Muscle layer of duodenum (tissue), 2 donors: ENCODE measurements at regions not wholly inside any gene's neighbourhood (a gene's known extent, or its start where the extent isn't known, plus 50 kb on each side); places are given as distances from the start of the nearest gene placed in this dataset.
A peak's percentile ranks its signal among the peaks of the same experiment; 100 is the strongest.

Experiments used
- H3K27ac ChIP-seq: one replicate; pipeline ENCODE4 v1.7.0; 2013; ENCODE audit warnings: mild to moderate bottlenecking, low read length
- H3K27me3 ChIP-seq: one replicate; pipeline ENCODE4 v1.7.0; 2013; ENCODE audit warnings: low read depth, mild to moderate bottlenecking, control low read depth, low read length
- H3K36me3 ChIP-seq, 2 donors: one replicate each; pipeline ENCODE4 v1.7.0; 2013; ENCODE audit warnings: low read length in 2 of 2, control low read depth in 1 of 2, mild to moderate bottlenecking in 1 of 2; ENCODE audit not compliant: insufficient read depth in 2 of 2, control insufficient read depth in 1 of 2
- H3K4me1 ChIP-seq, 2 donors: one replicate each; pipeline ENCODE4 v1.7.0; 2013; ENCODE audit warnings: low read length in 2 of 2, mild to moderate bottlenecking in 2 of 2, control low read depth in 1 of 2, moderate library complexity in 1 of 2; ENCODE audit not compliant: insufficient read depth in 2 of 2, control insufficient read depth in 1 of 2
- H3K4me3 ChIP-seq, 2 donors: one replicate each; pipeline ENCODE4 v1.7.0; 2013; ENCODE audit warnings: low read length in 2 of 2, low read depth in 1 of 2, mild to moderate bottlenecking in 1 of 2
- H3K9me3 ChIP-seq, 2 donors: one replicate each; pipeline ENCODE4 v1.7.0; 2013; ENCODE audit warnings: low read length in 2 of 2, control low read depth in 1 of 2, mild to moderate bottlenecking in 1 of 2; ENCODE audit not compliant: control insufficient read depth in 1 of 2
- donor health status: healthy.

DNA sequence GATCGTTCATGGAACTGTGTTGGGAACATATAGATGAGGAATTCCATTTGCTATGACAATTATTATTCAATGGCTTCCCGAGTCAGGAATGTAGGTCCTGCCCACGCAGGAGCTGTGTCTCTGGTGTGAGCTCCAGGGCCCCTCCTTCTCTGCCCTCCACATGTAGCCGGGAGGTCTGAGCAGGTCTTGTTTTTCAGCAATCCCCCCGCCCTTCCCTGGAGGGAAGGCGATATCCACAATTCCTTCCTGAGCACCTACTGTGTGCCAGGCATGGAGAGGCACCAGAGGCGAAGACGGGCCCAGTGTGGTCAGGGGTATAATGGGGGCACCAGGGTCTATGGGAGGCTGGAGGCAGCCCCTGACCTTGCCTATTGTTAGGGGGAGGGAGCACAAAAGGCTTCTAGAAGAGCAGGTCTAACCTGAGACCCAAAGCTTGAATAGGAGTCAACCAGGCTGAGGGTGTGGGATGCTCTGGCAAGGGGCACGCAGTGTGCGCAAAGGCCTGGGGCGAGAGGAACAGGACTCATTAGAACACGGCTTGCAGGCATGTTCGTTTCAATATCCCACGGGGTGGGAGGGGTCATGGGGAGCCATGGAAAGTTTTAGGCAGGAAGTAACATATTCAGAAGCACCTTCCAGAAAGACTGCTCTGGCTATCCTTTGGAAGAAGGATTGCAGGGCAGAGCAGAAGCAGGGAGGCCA is 154.9 kb downstream of the C9orf50 start:
- no peak overlapping the region for H3K27ac ChIP-seq
- H3K9me3 ChIP-seq, result no peaks in the 10 kb centered on the region

DNA sequence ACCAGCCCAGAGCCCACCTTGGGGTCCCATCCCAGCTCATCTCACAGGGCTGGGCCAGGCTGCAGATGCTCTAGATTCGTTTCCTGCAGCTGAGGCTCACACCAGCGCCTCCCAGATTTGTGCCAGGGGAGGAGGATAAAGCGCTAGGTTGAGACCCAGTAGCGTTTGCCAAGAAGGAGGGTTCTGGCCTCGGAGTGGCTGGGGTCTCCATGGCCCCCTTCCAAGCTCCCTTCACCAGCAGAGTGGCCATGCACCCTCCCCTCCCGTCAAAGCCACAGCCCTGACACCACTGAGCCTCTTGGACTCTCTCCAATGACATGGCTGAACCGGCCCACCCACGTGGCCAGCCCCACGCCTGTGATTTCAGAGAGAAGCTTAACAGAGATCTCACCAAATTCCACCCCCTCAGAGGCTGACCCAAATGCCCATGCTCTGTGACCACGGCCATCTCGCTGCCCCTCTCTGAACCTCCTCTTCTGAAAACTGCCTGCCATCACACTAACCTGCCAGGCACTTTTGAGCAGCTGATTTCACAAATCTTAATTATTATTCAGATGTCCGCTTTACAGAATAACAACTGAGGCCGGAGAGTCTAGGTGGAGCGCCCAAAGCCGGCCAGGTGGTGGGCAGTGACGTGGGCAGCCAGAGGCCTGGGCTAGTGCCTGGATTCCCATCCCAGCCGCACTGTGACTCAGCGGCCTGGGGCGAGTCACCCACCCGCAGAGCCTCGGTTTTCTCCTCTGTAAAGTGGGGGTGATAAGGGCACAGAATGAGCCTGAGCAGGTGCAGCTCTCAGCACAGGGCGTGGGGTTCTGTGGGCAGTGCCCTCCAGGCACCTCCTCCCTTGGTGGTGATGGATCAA is 155.7 kb downstream of the C9orf50 start:
- H3K9me3 ChIP-seq, result no peaks in the 10 kb centered on the region
- no peak overlapping the region for H3K27ac ChIP-seq
- H3K4me1 ChIP-seq, result peaks cover 10 to 36% of the 10 kb centered on the region in 2 donors
- peaks cover 0 to 5% of the 10 kb centered on the region in 2 donors for H3K36me3 ChIP-seq
- peak overlapping the region in 1 of 2 donors; percentile 37 for H3K4me3 ChIP-seq
- H3K27me3 ChIP-seq, result no peaks in the 10 kb centered on the region

More for the DNA sequence above, 154.9 kb downstream of the C9orf50 start:
- Histone ChIP-seq H3K36me3 (no peaks in the 10 kb centered on the region), H3K27me3 (no peaks in the 10 kb centered on the region), H3K4me1 (peaks cover 8 to 35% of the 10 kb centered on the region in 2 donors), H3K4me3 (no peak overlapping the region)

DNA sequence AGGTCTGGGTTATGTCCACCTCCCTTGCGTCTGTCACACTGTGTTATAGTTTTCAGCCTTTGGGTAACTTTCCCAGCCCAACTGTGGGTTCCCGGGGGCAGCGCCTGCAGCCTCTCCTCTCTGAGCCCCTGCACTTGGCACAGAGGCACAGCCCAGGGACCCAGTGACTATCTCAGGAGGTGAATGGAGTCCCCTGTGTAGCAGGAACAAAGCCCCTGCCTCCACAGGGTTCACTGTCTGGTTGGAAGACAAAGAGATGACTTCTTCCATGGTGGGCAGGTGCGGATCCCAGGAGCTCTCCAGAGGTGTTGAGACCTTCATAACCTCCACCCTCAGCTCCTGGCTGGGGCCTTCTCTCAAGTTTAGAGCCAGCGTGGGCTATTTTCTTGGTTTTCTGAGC is 156.9 kb downstream of the C9orf50 start:
- H3K27ac ChIP-seq, result no peak overlapping the region
- H3K36me3 ChIP-seq, result peaks cover 0 to 5% of the 10 kb centered on the region in 2 donors
- no peak overlapping the region for H3K4me3 ChIP-seq
- H3K9me3 ChIP-seq, result no peaks in the 10 kb centered on the region
- H3K27me3 ChIP-seq, result no peaks in the 10 kb centered on the region
- peaks cover 11 to 48% of the 10 kb centered on the region in 2 donors for H3K4me1 ChIP-seq

DNA sequence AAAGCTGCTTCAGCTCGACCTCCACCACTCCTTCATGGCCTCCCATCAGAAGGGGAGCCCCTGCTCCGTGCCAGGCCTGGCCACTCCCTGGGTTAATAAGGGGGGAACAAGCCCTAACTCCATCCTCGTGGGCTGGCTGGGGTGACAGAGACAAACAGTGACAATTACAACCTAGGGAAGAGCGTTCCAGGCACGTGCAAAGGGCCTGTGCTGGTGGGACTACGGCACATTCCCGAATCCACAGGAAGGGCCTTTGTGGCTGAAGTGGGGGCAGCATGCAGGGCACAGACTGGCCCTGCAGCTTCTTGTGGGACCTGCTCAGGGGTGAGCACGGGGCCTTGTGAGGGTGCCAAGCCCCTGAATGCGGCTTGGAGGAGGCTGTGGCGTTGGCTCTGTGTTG is 157.4 kb downstream of the C9orf50 start:
- no peak overlapping the region for H3K4me3 ChIP-seq
- H3K4me1 ChIP-seq, result peaks cover 16 to 53% of the 10 kb centered on the region in 2 donors
- no peaks in the 10 kb centered on the region for H3K9me3 ChIP-seq
- H3K27ac ChIP-seq, result no peak overlapping the region
- peaks cover 0 to 5% of the 10 kb centered on the region in 2 donors for H3K36me3 ChIP-seq
- H3K27me3 ChIP-seq, result no peaks in the 10 kb centered on the region

DNA sequence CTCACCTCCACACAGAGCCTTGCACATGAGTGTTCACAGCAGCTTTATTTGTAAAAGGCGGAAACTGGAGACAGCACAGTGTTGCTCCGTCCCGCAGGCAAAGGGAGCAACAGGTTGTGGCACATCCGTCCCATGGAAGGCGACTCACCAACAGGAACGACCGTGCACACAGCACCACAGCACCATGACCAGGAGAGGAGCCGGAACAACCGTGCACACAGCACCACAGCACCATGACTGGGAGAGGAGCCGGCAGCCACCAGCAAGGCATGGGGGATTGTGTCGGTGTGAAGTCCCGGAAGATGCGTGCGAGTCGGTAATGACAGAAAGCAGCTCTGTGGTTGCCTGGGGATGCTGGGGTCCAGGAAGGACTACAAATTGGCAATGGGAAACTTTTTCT is 158.5 kb downstream of the C9orf50 start:
- no peak overlapping the region for H3K27ac ChIP-seq

DNA sequence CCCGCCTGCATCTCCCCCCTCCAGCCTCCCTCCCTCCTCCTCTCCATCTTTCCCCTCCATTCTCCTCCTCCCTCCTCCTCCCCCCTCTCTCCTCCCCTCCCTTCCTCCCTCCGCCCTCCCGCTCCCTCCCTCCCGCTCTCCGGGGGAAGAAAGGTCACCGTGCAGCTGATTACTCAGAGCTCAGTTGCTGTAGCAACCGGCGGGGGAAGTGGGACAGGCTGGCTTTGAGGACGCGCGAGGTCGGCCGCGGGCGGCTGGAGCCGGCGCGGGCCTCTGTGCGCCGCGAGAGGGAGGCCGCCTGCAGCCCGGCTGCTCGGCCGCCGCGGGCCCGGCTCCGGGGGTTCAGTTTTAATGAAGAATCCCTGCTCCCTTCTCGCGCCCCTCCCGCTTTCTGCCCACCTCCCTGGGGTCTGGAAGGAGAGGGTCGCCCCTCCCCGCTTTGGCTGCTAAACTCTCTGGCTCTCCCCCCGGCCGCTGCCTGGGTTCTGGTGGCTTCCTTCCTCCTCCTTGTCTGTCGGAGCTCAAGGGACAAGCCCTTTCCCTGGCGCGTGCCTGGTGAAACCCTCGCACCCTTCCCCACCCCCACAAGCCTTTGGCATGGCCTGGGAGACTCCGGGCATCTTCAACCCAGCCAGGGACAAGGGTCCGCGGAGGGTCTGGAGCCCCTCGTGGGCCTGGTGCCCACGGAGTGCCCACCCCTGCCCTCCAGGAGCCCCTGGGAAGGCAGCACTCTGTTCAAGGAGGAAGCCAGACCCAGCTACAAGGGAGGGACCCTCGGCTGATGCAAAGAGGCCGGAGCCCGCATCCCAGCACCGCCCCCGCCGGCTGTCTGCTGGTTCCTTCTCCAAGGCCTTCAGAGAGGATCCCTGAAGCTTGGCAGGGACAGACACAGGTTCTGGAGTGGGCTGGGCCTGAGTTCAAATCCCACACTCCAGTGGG is 160.3 kb downstream of the C9orf50 start:
- Histone ChIP-seq H3K9me3 (no peaks in the 10 kb centered on the region), H3K4me3 (peak overlapping the region; percentile 56 to 64), H3K36me3 (peaks cover 0 to 5% of the 10 kb centered on the region in 2 donors), H3K27me3 (no peaks in the 10 kb centered on the region), H3K27ac (peak overlapping the region; percentile 98), H3K4me1 (peaks cover 19 to 49% of the 10 kb centered on the region in 2 donors)

More for the DNA sequence above, 158.5 kb downstream of the C9orf50 start:
- peaks cover 0 to 5% of the 10 kb centered on the region in 2 donors for H3K36me3 ChIP-seq
- H3K9me3 ChIP-seq, result no peaks in the 10 kb centered on the region
- H3K4me1 ChIP-seq, result peaks cover 20 to 57% of the 10 kb centered on the region in 2 donors
- H3K27me3 ChIP-seq, result no peaks in the 10 kb centered on the region
- no peak overlapping the region for H3K4me3 ChIP-seq

DNA sequence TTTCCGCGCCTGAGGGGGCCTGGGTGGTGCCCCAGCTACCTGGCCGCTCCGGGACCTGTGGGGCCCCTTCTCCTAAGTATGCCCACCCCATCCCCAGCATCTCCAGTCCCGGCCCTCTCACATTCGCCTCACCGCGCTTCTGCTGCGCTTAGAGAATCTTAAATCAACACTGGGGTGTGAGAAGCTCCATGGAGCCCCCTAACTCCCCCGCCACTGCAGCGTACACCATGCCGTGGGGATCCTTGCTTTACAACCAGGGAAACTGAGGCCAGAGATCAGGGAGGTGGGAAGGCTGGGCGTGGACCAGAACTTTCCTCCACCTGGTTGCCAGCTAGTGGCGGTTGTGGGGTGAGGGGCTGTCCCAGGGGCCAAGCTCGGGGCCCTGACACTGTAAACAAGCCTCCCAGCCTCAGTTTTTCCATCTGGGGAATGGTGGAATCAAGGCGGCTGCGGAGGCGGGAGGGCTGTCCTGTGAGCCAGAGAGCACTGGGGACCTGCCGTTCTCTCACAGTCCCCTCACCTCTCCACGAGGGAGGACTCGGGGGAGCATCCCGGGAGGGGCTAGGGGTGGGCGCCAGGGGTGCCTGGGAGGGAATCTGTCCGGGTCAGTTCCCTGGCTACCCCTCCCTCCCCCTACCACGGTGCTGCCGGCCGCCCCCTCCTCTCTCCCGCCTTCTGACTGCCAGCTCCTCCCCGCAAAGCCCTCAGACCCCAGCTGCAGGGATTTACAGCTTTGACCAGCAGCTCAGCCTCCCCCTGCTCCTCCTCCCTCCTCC is 161.2 kb downstream of the C9orf50 start:
- Histone ChIP-seq H3K9me3 (no peaks in the 10 kb centered on the region), H3K36me3 (peaks cover 0 to 5% of the 10 kb centered on the region in 2 donors), H3K4me1 (peaks cover 15 to 43% of the 10 kb centered on the region in 2 donors), H3K27me3 (no peaks in the 10 kb centered on the region), H3K27ac (no peak overlapping the region), H3K4me3 (peak overlapping the region in 1 of 2 donors; percentile 14)

DNA sequence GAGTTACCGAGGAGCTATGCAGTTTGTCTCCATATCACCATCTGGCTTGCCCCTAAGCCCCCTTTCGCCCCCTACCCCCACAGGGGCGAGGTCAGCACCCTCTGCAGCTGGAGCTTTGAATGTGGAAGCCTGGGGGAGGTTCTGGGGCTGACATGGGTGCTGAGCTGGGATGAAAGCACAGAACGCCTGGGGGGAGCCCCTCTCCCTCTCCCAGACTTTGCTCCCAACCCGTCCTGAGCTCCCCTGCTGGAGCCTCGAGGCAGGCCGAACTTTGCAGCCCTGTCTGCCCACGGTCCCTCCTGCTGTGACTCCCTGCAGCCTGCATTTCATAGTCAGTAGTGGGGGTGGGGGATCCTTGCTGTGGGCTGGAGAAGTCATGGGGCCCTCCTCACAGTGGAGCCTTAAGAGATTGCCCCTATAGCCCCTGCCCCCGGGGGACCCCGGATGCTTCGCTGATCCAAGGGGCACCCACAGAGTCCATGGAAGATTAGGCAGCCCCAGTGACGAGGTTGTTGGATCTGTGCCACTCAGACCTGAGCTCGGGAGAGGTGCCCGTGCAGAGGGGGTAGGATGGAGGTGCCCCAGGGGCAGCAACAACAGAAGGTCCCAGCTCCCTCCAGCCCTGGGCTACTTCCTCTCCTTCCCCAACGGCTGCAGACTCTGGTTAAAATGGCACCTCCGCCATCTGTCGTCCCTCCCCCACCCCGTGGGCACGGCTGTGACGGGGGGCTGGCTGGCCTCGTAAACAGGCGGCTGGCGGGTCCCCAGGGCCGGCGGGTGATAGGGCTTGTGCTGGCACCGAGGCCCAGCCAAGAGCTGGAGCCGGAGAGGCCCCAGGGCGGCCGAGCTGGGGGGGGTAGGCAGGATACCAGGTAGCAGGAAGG is 162.0 kb downstream of the C9orf50 start:
- Histone ChIP-seq H3K27me3 (no peaks in the 10 kb centered on the region), H3K27ac (no peak overlapping the region), H3K4me3 (peak overlapping the region in 1 of 2 donors; percentile 14), H3K9me3 (no peaks in the 10 kb centered on the region), H3K4me1 (peaks cover 15 to 38% of the 10 kb centered on the region in 2 donors), H3K36me3 (peaks cover 0 to 5% of the 10 kb centered on the region in 2 donors)

DNA sequence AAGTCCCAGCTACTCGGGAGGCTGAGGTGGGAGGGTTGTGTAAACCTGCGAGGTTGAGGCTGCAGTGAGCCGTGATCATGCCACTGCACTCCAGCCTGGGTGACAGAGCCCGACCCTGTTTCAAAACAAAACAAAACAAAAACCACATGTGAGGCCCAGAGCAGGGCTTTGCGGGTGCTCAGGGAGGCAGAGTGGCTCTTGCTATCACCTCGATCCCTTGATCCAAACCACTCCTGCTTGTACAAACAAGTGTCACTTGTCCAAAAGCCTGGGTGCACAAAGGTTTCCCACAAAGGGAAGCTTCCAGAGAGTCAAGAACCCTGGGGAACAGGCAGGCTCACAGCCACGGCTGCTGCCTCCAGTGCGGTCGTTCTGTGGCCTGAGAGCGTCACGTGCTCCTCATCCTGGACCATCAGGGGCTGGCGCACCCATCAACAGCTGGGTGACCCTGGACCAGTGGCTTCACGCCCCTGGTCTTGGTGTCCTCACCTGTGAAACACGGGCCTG is 162.7 kb downstream of the C9orf50 start:
- Histone ChIP-seq H3K27ac (no peak overlapping the region), H3K4me1 (peaks cover 15 to 35% of the 10 kb centered on the region in 2 donors), H3K4me3 (no peak overlapping the region), H3K9me3 (no peaks in the 10 kb centered on the region), H3K27me3 (no peaks in the 10 kb centered on the region), H3K36me3 (peaks cover 0 to 5% of the 10 kb centered on the region in 2 donors)
